Sigmoid colon (tissue), 3 donors: ENCODE measurements at regions not wholly inside any gene's neighbourhood (a gene's known extent, or its start where the extent isn't known, plus 50 kb on each side); places are given as distances from the start of the nearest gene placed in this dataset.

ENCODE experiments used
- POLR2A ChIP-seq, 2 donors: fragments of 450-650 bp; IDR thresholded peaks; one replicate each; pipeline ENCODE4 v1.6.1; 2016; ENCODE audit warnings: antibody characterized with exemption in 2 of 2, mild to moderate bottlenecking in 2 of 2, moderate library complexity in 2 of 2
- TF ChIP-seq, protein P1 (sequence below), 4 experiments: fragments of 450-650 bp in 3 of 4; fragments of 200-600 bp in 1 of 4; IDR thresholded peaks; one replicate each; pipeline ENCODE4 v1.5.1; 2016 to 2019; ENCODE audit warnings: antibody characterized with exemption in 4 of 4, mild to moderate bottlenecking in 3 of 4, moderate library complexity in 2 of 4

GRCh38 chr4:54587107-54587891 is 70.5 kb upstream of the KIT start:
- TF ChIP-seq, protein P1, sequence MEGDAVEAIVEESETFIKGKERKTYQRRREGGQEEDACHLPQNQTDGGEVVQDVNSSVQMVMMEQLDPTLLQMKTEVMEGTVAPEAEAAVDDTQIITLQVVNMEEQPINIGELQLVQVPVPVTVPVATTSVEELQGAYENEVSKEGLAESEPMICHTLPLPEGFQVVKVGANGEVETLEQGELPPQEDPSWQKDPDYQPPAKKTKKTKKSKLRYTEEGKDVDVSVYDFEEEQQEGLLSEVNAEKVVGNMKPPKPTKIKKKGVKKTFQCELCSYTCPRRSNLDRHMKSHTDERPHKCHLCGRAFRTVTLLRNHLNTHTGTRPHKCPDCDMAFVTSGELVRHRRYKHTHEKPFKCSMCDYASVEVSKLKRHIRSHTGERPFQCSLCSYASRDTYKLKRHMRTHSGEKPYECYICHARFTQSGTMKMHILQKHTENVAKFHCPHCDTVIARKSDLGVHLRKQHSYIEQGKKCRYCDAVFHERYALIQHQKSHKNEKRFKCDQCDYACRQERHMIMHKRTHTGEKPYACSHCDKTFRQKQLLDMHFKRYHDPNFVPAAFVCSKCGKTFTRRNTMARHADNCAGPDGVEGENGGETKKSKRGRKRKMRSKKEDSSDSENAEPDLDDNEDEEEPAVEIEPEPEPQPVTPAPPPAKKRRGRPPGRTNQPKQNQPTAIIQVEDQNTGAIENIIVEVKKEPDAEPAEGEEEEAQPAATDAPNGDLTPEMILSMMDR (IDR thresholded peaks at IDR 0.05): no peak
- no peak for TF ChIP-seq POLR2A (IDR thresholded peaks at IDR 0.05)
